BE2C (cell line): ENCODE measurements at regions not wholly inside any gene's neighbourhood (a gene's known extent, or its start where the extent isn't known, plus 50 kb on each side); places are given as distances from the start of the nearest gene placed in this dataset.
"Not testable (repeated sequence)": the region's sequence is repeated elsewhere in the genome, so short reads cannot be mapped to it uniquely, and the experiment has no call there.

Source experiments
- DNase-seq: peaks from one replicate; pipeline ENCODE4 v3.0.0-alpha.2; 2020
- H3K27me3 ChIP-seq: fragments of 250-450 bp; sonication (Bioruptor Pico); 2 replicates; pipeline ENCODE4 v1.5.1; 2020; ENCODE audit warnings: mild to moderate bottlenecking
- H3K36me3 ChIP-seq: fragments of 250-450 bp; sonication (Bioruptor Pico); 2 replicates; pipeline ENCODE4 v1.5.1; 2020; ENCODE audit warnings: mild to moderate bottlenecking
- H3K4me1 ChIP-seq: fragments of 250-450 bp; sonication (Bioruptor Pico); 2 replicates; pipeline ENCODE4 v1.5.1; 2020
- H3K4me3 ChIP-seq: 2 replicates; pipeline ENCODE4 v1.5.1; 2011; ENCODE audit warnings: low read depth, low read length
- H3K9me3 ChIP-seq: fragments of 250-450 bp; sonication (Bioruptor Pico); 2 replicates; pipeline ENCODE4 v1.5.1; 2020
- TF ChIP-seq, protein P1 (sequence below): IDR thresholded peaks from 2 replicates; pipeline ENCODE4 v1.5.1; 2012; ENCODE audit warnings: mild to moderate bottlenecking, low read depth, low read length

DNA sequence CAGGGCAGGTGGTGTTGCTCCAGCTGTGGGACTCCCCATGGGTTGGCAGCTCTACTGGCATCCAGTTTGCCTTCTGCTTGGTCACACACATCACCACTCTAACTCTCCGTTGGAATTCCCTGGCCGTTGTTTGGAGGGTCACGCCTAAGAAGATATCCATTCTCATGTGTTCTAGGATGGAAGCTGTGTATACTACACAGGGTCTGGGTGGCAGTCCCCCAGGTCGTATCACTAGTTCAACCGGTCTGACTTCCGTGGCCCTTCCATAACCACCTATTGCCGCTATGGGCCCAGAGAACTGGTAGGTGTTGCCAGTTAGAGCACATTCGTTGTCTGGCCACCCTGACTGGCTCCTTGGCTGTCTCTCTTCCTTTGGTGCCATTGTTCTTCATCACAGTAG is 456.3 kb downstream of the TMEM121 start:
- TF ChIP-seq, protein P1, sequence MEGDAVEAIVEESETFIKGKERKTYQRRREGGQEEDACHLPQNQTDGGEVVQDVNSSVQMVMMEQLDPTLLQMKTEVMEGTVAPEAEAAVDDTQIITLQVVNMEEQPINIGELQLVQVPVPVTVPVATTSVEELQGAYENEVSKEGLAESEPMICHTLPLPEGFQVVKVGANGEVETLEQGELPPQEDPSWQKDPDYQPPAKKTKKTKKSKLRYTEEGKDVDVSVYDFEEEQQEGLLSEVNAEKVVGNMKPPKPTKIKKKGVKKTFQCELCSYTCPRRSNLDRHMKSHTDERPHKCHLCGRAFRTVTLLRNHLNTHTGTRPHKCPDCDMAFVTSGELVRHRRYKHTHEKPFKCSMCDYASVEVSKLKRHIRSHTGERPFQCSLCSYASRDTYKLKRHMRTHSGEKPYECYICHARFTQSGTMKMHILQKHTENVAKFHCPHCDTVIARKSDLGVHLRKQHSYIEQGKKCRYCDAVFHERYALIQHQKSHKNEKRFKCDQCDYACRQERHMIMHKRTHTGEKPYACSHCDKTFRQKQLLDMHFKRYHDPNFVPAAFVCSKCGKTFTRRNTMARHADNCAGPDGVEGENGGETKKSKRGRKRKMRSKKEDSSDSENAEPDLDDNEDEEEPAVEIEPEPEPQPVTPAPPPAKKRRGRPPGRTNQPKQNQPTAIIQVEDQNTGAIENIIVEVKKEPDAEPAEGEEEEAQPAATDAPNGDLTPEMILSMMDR, result no peak
- DNase-seq, result no peak
- H3K4me1 ChIP-seq, result no peaks in the 10 kb centered on the region
- no peak overlapping the region for H3K4me3 ChIP-seq
- H3K9me3 ChIP-seq, result no peaks in the 10 kb centered on the region
- no peaks in the 10 kb centered on the region for H3K36me3 ChIP-seq
- H3K27me3 ChIP-seq, result peaks cover 7% of the 10 kb centered on the region; the same call in 1 of the 2 replicates

DNA sequence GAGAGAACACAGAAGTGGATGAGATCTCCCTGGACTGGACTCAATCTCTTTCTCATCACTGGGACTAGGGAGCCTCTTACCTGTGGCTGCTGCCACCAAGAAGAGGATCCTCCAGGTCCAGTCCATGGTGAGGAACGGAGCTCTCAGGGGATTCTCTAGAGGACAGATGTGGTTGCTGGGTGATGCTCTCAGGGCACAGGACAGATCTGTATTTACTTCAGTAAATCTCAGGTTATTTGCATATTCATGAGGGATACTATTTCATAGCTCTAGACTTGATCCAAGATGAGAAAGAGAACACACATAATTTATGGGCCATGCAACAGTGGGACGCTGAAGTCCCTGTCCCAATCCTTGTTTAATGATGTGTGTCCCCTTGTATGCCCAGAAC is 460.5 kb downstream of the TMEM121 start:
- H3K4me1 ChIP-seq, result no peaks in the 10 kb centered on the region
- no peak overlapping the region for H3K4me3 ChIP-seq
- H3K36me3 ChIP-seq, result no peaks in the 10 kb centered on the region
- no peaks in the 10 kb centered on the region for H3K27me3 ChIP-seq
- no peak for DNase-seq
- H3K9me3 ChIP-seq, result no peaks in the 10 kb centered on the region
- TF ChIP-seq, protein P1, result no peak

DNA sequence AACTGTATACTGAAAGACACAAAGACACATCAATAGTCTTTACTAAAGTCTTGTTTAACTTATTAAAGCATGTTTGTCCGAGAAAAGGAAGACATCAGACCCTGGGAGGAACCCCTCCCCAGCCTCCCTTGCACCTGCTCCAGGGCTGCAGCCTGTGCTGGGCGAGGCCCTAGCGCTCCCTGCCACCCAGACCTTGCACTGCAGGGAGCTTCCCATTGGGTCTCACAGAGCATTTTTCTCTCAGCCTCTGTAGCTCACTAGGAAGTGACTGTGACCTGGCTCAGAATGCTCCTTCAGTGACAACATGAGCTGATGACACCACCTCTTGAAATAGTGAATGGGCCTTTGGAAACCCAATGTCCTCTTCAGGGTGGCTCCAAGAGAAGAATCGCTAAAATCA is 461.2 kb downstream of the TMEM121 start:
- Histone ChIP-seq H3K4me3 (no peak overlapping the region), H3K36me3 (no peaks in the 10 kb centered on the region), H3K9me3 (no peaks in the 10 kb centered on the region), H3K4me1 (no peaks in the 10 kb centered on the region), H3K27me3 (no peaks in the 10 kb centered on the region)
- no peak for DNase-seq
- TF ChIP-seq, protein P1, result no peak

- DNase-seq, result no peak
- no peaks in the 10 kb centered on the region for H3K9me3 ChIP-seq
- no peaks in the 10 kb centered on the region for H3K27me3 ChIP-seq
- no peaks in the 10 kb centered on the region for H3K4me1 ChIP-seq
- TF ChIP-seq, protein P1, result no peak
- no peaks in the 10 kb centered on the region for H3K36me3 ChIP-seq
- H3K4me3 ChIP-seq, result no peak overlapping the region
Observed at GRCh38 chr14:105989566-105990302, 463.4 kb downstream of the TMEM121 start.

DNA sequence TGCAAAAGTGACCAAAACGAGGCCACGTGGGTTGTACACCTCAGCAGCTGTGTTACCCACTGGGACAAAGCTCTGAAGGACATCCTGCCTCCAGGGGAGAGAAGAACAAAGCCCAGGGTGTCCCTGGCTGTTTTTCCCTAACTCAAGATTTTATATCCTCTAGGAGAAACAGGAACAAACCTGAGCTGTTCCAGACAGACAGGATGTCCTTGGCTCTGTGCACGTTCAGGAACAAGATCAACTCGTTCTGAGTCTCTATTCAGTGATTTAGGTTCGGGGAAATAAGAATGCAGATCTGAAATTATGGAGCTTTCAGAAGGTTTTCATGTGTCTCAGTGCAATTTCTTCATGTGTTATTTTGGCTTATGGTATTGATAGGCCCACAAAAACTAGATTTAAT is 465.3 kb downstream of the TMEM121 start:
- H3K27me3 ChIP-seq, DNase-seq, H3K4me1 ChIP-seq, H3K4me3 ChIP-seq, H3K36me3 ChIP-seq, H3K9me3 ChIP-seq: not testable (repeated sequence)

DNA sequence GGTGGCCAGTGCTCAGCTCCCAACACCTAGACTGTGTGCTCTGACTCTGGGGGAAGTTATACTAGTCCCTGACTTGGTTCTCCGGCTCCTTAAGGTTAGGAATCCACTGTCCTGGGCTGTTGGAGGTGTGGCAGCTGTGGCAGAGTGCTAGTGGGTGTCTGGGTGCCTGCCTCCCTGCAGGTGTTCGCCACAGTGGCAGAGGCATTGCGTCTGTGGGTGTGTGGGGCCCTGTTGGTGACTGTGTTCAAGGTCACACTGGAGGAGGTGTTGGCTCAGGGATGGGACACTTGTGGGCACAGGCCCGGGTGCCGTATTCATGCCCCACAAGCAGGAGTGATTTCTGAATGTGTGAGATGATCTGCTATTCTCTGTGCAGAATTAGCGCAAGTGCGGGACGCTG is 467.4 kb downstream of the TMEM121 start:
- no peaks in the 10 kb centered on the region for H3K4me1 ChIP-seq
- no peaks in the 10 kb centered on the region for H3K9me3 ChIP-seq
- no peak overlapping the region for H3K4me3 ChIP-seq
- H3K36me3 ChIP-seq, result no peaks in the 10 kb centered on the region
- H3K27me3 ChIP-seq, result no peaks in the 10 kb centered on the region
- TF ChIP-seq, protein P1, result no peak
- DNase-seq, result no peak

DNA sequence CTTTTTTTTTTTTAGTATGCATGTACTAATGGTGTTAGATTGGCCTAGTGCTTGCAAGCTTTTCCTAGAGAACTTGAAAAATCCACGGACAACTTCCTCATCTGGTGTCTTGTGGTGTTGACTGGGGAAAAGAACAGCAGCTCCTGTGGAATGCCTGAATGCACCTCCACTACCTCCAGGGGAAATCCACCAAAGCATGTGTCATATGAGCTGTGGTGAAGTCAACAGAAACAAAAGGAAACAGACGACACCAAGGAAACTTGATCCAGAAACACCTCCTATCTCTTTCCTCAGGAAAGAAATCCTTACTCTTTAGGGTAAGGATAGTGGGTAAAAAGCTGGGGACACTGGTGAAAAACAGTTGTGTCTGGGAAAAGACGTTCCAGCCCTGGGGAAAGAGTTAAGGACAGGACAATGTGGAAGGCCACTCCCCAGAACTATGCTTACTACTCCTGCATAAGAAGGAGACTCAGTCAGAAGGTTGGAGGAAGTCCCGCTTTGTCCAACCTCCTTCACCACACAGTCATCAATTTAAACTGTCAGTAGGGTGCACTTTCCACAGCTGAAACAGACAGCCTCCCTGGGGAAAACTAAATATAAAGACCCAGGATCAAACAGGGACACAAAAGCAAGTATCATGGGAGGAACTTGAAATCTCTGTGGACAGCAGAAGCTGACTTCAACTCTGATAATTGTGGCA is 468.8 kb downstream of the TMEM121 start:
- not testable (repeated sequence) for H3K36me3 ChIP-seq, H3K4me1 ChIP-seq, H3K9me3 ChIP-seq, H3K4me3 ChIP-seq, H3K27me3 ChIP-seq, DNase-seq

GRCh38 chr14:105998597-105998996 is 472.2 kb downstream of the TMEM121 start:
- not testable (repeated sequence) for H3K9me3 ChIP-seq, H3K27me3 ChIP-seq, H3K4me1 ChIP-seq, H3K36me3 ChIP-seq, DNase-seq, H3K4me3 ChIP-seq
